ENCODE measurements at regions not wholly inside any gene's neighbourhood (a gene's known extent, or its start where the extent isn't known, plus 50 kb on each side); places are given as distances from the start of the nearest gene placed in this dataset.
"Not testable (repeated sequence)": the region's sequence is repeated elsewhere in the genome, so short reads cannot be mapped to it uniquely, and the experiment has no call there.

GRCh38 chr6:14559746-14560536 lies 442.4 kb downstream of the CD83 start:
- FAIRE-seq, result no peak

GRCh38 chr6:14561563-14561962 lies 444.0 kb downstream of the CD83 start:
- DNase-seq (ENCODE audit: extremely low spot score, insufficient read length, low read depth); FAIRE-seq: not testable (repeated sequence)

More at GRCh38 chr6:14559746-14560536, 442.4 kb downstream of the CD83 start:
- no peak for DNase-seq (ENCODE audit: extremely low spot score, insufficient read length, low read depth)

GRCh38 chr6:14567842-14568241 lies 450.3 kb downstream of the CD83 start:
- no peak for DNase-seq (ENCODE audit: extremely low spot score, insufficient read length, low read depth)
- FAIRE-seq, result no peak

- no peak for DNase-seq (ENCODE audit: extremely low spot score, insufficient read length, low read depth)
- FAIRE-seq, result no peak
Observed at GRCh38 chr6:14569394-14569793, 451.8 kb downstream of the CD83 start.

GRCh38 chr6:14569874-14570273 lies 452.3 kb downstream of the CD83 start:
- DNase-seq (ENCODE audit: extremely low spot score, insufficient read length, low read depth), result not testable (repeated sequence)

GRCh38 chr6:14571001-14571400 lies 453.4 kb downstream of the CD83 start:
- DNase-seq (ENCODE audit: extremely low spot score, insufficient read length, low read depth) (no peak), FAIRE-seq (no peak)

More at GRCh38 chr6:14569874-14570273, 452.3 kb downstream of the CD83 start:
- FAIRE-seq, result not testable (repeated sequence)

GRCh38 chr6:14571746-14572145 lies 454.2 kb downstream of the CD83 start:
- no peak for DNase-seq (ENCODE audit: extremely low spot score, insufficient read length, low read depth)
- no peak for FAIRE-seq

- DNase-seq (ENCODE audit: extremely low spot score, insufficient read length, low read depth) (no peak), FAIRE-seq (no peak)
Observed at GRCh38 chr6:14573267-14573666, 455.7 kb downstream of the CD83 start.

- FAIRE-seq (no peak), DNase-seq (ENCODE audit: extremely low spot score, insufficient read length, low read depth) (no peak)
Observed at GRCh38 chr6:14573703-14574290, 456.2 kb downstream of the CD83 start.

- DNase-seq (ENCODE audit: extremely low spot score, insufficient read length, low read depth) (no peak), FAIRE-seq (no peak)
Observed at GRCh38 chr6:14575961-14576360, 458.4 kb downstream of the CD83 start.

GRCh38 chr6:14578994-14579393 lies 461.4 kb downstream of the CD83 start:
- FAIRE-seq (no peak), DNase-seq (ENCODE audit: extremely low spot score, insufficient read length, low read depth) (no peak)

GRCh38 chr6:14582749-14583148 lies 465.2 kb downstream of the CD83 start:
- FAIRE-seq (no peak), DNase-seq (ENCODE audit: extremely low spot score, insufficient read length, low read depth) (no peak)

- no peak for FAIRE-seq
Observed at GRCh38 chr6:14583826-14584225, 466.3 kb downstream of the CD83 start.

GRCh38 chr6:14584450-14584849 lies 466.9 kb downstream of the CD83 start:
- no peak for DNase-seq (ENCODE audit: extremely low spot score, insufficient read length, low read depth)
- no peak for FAIRE-seq

More at GRCh38 chr6:14583826-14584225, 466.3 kb downstream of the CD83 start:
- no peak for DNase-seq (ENCODE audit: extremely low spot score, insufficient read length, low read depth)

- FAIRE-seq (no peak), DNase-seq (ENCODE audit: extremely low spot score, insufficient read length, low read depth) (no peak)
Observed at GRCh38 chr6:14585689-14586088, 468.1 kb downstream of the CD83 start.

GRCh38 chr6:14589175-14589574 lies 471.6 kb downstream of the CD83 start:
- FAIRE-seq (no peak), DNase-seq (ENCODE audit: extremely low spot score, insufficient read length, low read depth) (no peak)

- FAIRE-seq (no peak), DNase-seq (ENCODE audit: extremely low spot score, insufficient read length, low read depth) (no peak)
Observed at GRCh38 chr6:14590586-14590985, 473.0 kb downstream of the CD83 start.

- DNase-seq (ENCODE audit: extremely low spot score, insufficient read length, low read depth) (no peak), FAIRE-seq (no peak)
Observed at GRCh38 chr6:14591998-14592397, 474.4 kb downstream of the CD83 start.

- no peak for FAIRE-seq
Observed at GRCh38 chr6:14593286-14593685, 475.7 kb downstream of the CD83 start.

GRCh38 chr6:14595751-14596150 lies 478.2 kb downstream of the CD83 start:
- no peak for FAIRE-seq
- DNase-seq (ENCODE audit: extremely low spot score, insufficient read length, low read depth), result no peak

More at GRCh38 chr6:14593286-14593685, 475.7 kb downstream of the CD83 start:
- no peak for DNase-seq (ENCODE audit: extremely low spot score, insufficient read length, low read depth)

GRCh38 chr6:14596410-14596809 lies 478.8 kb downstream of the CD83 start:
- no peak for DNase-seq (ENCODE audit: extremely low spot score, insufficient read length, low read depth)
- FAIRE-seq, result no peak

Data from GM18507 (cell line).